H9 (cell line): ENCODE measurements at regions not wholly inside any gene's neighbourhood (a gene's known extent, or its start where the extent isn't known, plus 50 kb on each side); places are given as distances from the start of the nearest gene placed in this dataset.

ENCODE experiments used
- DNase-seq: peaks from one replicate; pipeline ENCODE4 v3.0.0-alpha.2; 2017
- H2AFZ ChIP-seq: one replicate; pipeline ENCODE4 v1.6.1; 2013; ENCODE audit warnings: mild to moderate bottlenecking, low read length, control low read depth, moderate library complexity
- H2AK5ac ChIP-seq: 2 replicates; pipeline ENCODE4 v1.6.1; 2013; ENCODE audit warnings: low read length, control low read depth, mixed read lengths; ENCODE audit not compliant: insufficient read length
- H2BK120ac ChIP-seq: one replicate; pipeline ENCODE4 v1.6.1; 2013; ENCODE audit warnings: low read depth, mild to moderate bottlenecking, low read length, control low read depth, inconsistent platforms; ENCODE audit not compliant: poor library complexity, severe bottlenecking
- H2BK12ac ChIP-seq: 2 replicates; pipeline ENCODE4 v1.6.1; 2013; ENCODE audit warnings: low read length, control low read depth, mixed read lengths, low read depth; ENCODE audit not compliant: insufficient read length
- H2BK15ac ChIP-seq: 2 replicates; pipeline ENCODE4 v1.6.1; 2013; ENCODE audit warnings: low read depth, low read length, control low read depth
- H2BK20ac ChIP-seq: one replicate; pipeline ENCODE4 v1.6.1; 2013; ENCODE audit warnings: low read depth, mild to moderate bottlenecking, low read length, control low read depth, inconsistent platforms; ENCODE audit not compliant: poor library complexity, severe bottlenecking
- H2BK5ac ChIP-seq: 2 replicates; pipeline ENCODE4 v1.6.1; 2013; ENCODE audit warnings: low read length, control low read depth, mixed read lengths; ENCODE audit not compliant: insufficient read length
- H3K14ac ChIP-seq: 2 replicates; pipeline ENCODE4 v1.6.1; 2013; ENCODE audit warnings: low read length, control low read depth; ENCODE audit not compliant: insufficient read depth
- H3K18ac ChIP-seq: 2 replicates; pipeline ENCODE4 v1.6.1; 2013; ENCODE audit warnings: low read depth, mild to moderate bottlenecking, mixed read lengths, low read length, control low read depth; ENCODE audit not compliant: insufficient read length
- H3K23ac ChIP-seq: 2 replicates; pipeline ENCODE4 v1.6.1; 2013; ENCODE audit warnings: low read length, control low read depth, mixed read lengths, low read depth; ENCODE audit not compliant: insufficient read length
- H3K23me2 ChIP-seq: 2 replicates; pipeline ENCODE4 v1.6.1; 2013; ENCODE audit warnings: low read depth, mild to moderate bottlenecking, mixed read lengths, low read length, control low read depth; ENCODE audit not compliant: insufficient read length, poor library complexity, severe bottlenecking
- H3K27ac ChIP-seq: 2 replicates; pipeline ENCODE4 v1.5.1; 2013; ENCODE audit warnings: low read length, control low read depth, mixed read lengths, low read depth; ENCODE audit not compliant: insufficient read length
- H3K27me3 ChIP-seq: 2 replicates; pipeline ENCODE4 v1.6.1; 2013; ENCODE audit warnings: low read length, control low read depth, inconsistent platforms; ENCODE audit not compliant: insufficient read depth
- H3K4ac ChIP-seq: 2 replicates; pipeline ENCODE4 v1.6.1; 2013; ENCODE audit warnings: low read depth, mild to moderate bottlenecking, control low read depth, inconsistent platforms, low read length, moderate library complexity
- H3K4me1 ChIP-seq: 2 replicates; pipeline ENCODE4 v1.6.1; 2013; ENCODE audit warnings: low read length, control low read depth, inconsistent platforms; ENCODE audit not compliant: insufficient read depth
- H3K4me2 ChIP-seq: 2 replicates; pipeline ENCODE4 v1.6.1; 2013; ENCODE audit warnings: low read length, control low read depth, mixed read lengths; ENCODE audit not compliant: insufficient read length, insufficient read depth
- H3K56ac ChIP-seq: 2 replicates; pipeline ENCODE4 v1.6.1; 2013; ENCODE audit warnings: low read depth, mild to moderate bottlenecking, mixed read lengths, low read length, control low read depth; ENCODE audit not compliant: insufficient read length
- H3K79me1 ChIP-seq: 2 replicates; pipeline ENCODE4 v1.6.1; 2013; ENCODE audit warnings: low read depth, mild to moderate bottlenecking, moderate library complexity, low read length, control low read depth, inconsistent platforms; ENCODE audit not compliant: insufficient read depth, poor library complexity, severe bottlenecking
- H3K79me2 ChIP-seq: 2 replicates; pipeline ENCODE4 v1.6.1; 2013; ENCODE audit warnings: low read length, control low read depth, inconsistent platforms; ENCODE audit not compliant: insufficient read depth
- H3K9ac ChIP-seq: 2 replicates; pipeline ENCODE4 v1.6.1; 2013; ENCODE audit warnings: low read length, control low read depth, mixed read lengths; ENCODE audit not compliant: insufficient read length; ENCODE audit errors: extremely low read depth
- H3K9me3 ChIP-seq: one replicate; pipeline ENCODE4 v1.6.1; 2013; ENCODE audit warnings: low read depth, low read length, inconsistent platforms; ENCODE audit not compliant: control insufficient read depth
- H3T11ph ChIP-seq: one replicate; pipeline ENCODE4 v1.6.1; 2013; ENCODE audit warnings: mild to moderate bottlenecking, low read length, control low read depth, inconsistent platforms
- H4K20me1 ChIP-seq: one replicate; pipeline ENCODE4 v1.6.1; 2013; ENCODE audit not compliant: control insufficient read depth, insufficient read length, insufficient read depth
- H4K5ac ChIP-seq: 2 replicates; pipeline ENCODE4 v1.6.1; 2013; ENCODE audit warnings: low read depth, mild to moderate bottlenecking, mixed read lengths, low read length, control low read depth; ENCODE audit not compliant: insufficient read length
- H4K8ac ChIP-seq: replicated peaks from 2 replicates; pipeline ENCODE4 v1.6.1; 2013; ENCODE audit warnings: low read length, control low read depth, mixed read lengths, low read depth; ENCODE audit not compliant: insufficient read length
- H4K91ac ChIP-seq: 2 replicates; pipeline ENCODE4 v1.6.1; 2013; ENCODE audit warnings: low read depth, mild to moderate bottlenecking, moderate library complexity, mixed read lengths, low read length, control low read depth; ENCODE audit not compliant: insufficient read length
- H3K27ac Mint-ChIP-seq, 3 experiments: 2 replicates in 2 of 3; 3 replicates in 1 of 3; pipeline ENCODE4 v1.8.0; 2020 to 2021; ENCODE audit warnings: mixed read lengths in 3 of 3, mild to moderate bottlenecking in 1 of 3, moderate library complexity in 1 of 3
- H3K27me3 Mint-ChIP-seq: 2 replicates; pipeline ENCODE4 v1.8.0; 2021; ENCODE audit warnings: low read depth, mild to moderate bottlenecking, moderate library complexity, mixed read lengths
- H3K36me3 Mint-ChIP-seq, 3 experiments: 2 replicates in 2 of 3; 3 replicates in 1 of 3; pipeline ENCODE4 v1.8.0; 2020 to 2021; ENCODE audit warnings: low read depth in 3 of 3, mixed read lengths in 3 of 3; ENCODE audit not compliant: insufficient read depth in 1 of 3
- H3K4me1 Mint-ChIP-seq, 2 experiments: 2 replicates each; pipeline ENCODE4 v1.8.0; 2020; ENCODE audit warnings: mixed read lengths in 2 of 2
- H3K4me3 Mint-ChIP-seq, 2 experiments: 2 replicates in 1 of 2; 3 replicates in 1 of 2; pipeline ENCODE4 v1.8.0; 2020 to 2021; ENCODE audit warnings: mild to moderate bottlenecking in 2 of 2, mixed read lengths in 2 of 2, moderate library complexity in 1 of 2
- H3K9me3 Mint-ChIP-seq, 2 experiments: 2 replicates in 1 of 2; 3 replicates in 1 of 2; pipeline ENCODE4 v1.8.0; 2020; ENCODE audit warnings: mild to moderate bottlenecking in 2 of 2, mixed read lengths in 2 of 2, moderate library complexity in 1 of 2
- WGBS: extraction: QIAGEN DNeasy Blood & Tissue Kit; methylation state at CpG from one replicate; pipeline ENCODE4 v1.1.7; 2013; ENCODE audit warnings: missing lambda C conversion rate, low lambda C conversion rate, mixed read lengths; ENCODE audit not compliant: insufficient read length; ENCODE audit errors: extremely low coverage; 5-methylcytosine and 5-hydroxymethylcytosine counted together
- TF ChIP-seq, protein P1 (sequence below): fragments of 200-600 bp; sonication (generic); conservative IDR thresholded peaks from 3 replicates; pipeline ENCODE4 v1.8.0; 2021; ENCODE audit warnings: antibody characterized with exemption, mild to moderate bottlenecking

GRCh38 chr2:238987352-238987981, 139.6 kb downstream of the TWIST2 start:
- Mint-ChIP-seq H3K4me1 (peaks cover 5 to 8% of the 10 kb centered on the region in 2 experiments), H3K36me3 (peaks cover 0 to 4% (median 3%) of the 10 kb centered on the region in 3 experiments; a peak in 4 of 7 replicates), H3K4me3 (no peak overlapping the region), H3K27ac (no peak overlapping the region), H3K27me3 (peaks cover 7% of the 10 kb centered on the region), H3K9me3 (peaks cover 0 to 2% of the 10 kb centered on the region in 2 experiments; a peak in 4 of 5 replicates)
- WGBS: no CpG with 5 or more reads among the region's 14 CpGs
- no peak overlapping the region for H3K4ac ChIP-seq
- no peaks in the 10 kb centered on the region for H3K79me2 ChIP-seq
- no peak overlapping the region for H3K14ac ChIP-seq
- H3K23ac ChIP-seq: no peak overlapping the region
- H3K27me3 ChIP-seq: no peaks in the 10 kb centered on the region
- H3K9ac ChIP-seq: no peak overlapping the region
- H2BK15ac ChIP-seq: no peak overlapping the region
- no peak overlapping the region for H2BK5ac ChIP-seq
- no peak overlapping the region for H2BK20ac ChIP-seq
- no peak overlapping the region for H3K56ac ChIP-seq
- H3K79me1 ChIP-seq: no peaks in the 10 kb centered on the region
- H3K18ac ChIP-seq: no peak overlapping the region
- H3K4me2 ChIP-seq: no peak overlapping the region
- H4K20me1 ChIP-seq: no peaks in the 10 kb centered on the region
- H2BK120ac ChIP-seq: no peak overlapping the region
- no peak overlapping the region for H4K5ac ChIP-seq
- no peak overlapping the region for H2AK5ac ChIP-seq
- no peak overlapping the region for H4K8ac ChIP-seq
- no peak overlapping the region for H3K27ac ChIP-seq
- H2BK12ac ChIP-seq: no peak overlapping the region
- H4K91ac ChIP-seq: no peak overlapping the region
- TF ChIP-seq, protein P1, sequence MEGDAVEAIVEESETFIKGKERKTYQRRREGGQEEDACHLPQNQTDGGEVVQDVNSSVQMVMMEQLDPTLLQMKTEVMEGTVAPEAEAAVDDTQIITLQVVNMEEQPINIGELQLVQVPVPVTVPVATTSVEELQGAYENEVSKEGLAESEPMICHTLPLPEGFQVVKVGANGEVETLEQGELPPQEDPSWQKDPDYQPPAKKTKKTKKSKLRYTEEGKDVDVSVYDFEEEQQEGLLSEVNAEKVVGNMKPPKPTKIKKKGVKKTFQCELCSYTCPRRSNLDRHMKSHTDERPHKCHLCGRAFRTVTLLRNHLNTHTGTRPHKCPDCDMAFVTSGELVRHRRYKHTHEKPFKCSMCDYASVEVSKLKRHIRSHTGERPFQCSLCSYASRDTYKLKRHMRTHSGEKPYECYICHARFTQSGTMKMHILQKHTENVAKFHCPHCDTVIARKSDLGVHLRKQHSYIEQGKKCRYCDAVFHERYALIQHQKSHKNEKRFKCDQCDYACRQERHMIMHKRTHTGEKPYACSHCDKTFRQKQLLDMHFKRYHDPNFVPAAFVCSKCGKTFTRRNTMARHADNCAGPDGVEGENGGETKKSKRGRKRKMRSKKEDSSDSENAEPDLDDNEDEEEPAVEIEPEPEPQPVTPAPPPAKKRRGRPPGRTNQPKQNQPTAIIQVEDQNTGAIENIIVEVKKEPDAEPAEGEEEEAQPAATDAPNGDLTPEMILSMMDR: no peak
- DNase-seq: peak; percentile 2
- H3K23me2 ChIP-seq: no peaks in the 10 kb centered on the region
- H2AFZ ChIP-seq: no peak overlapping the region
- no peak overlapping the region for H3T11ph ChIP-seq
- H3K4me1 ChIP-seq: no peaks in the 10 kb centered on the region
- no peaks in the 10 kb centered on the region for H3K9me3 ChIP-seq
